ENCODE measurements at regions not wholly inside any gene's neighbourhood (a gene's known extent, or its start where the extent isn't known, plus 50 kb on each side); places are given as distances from the start of the nearest gene placed in this dataset.

DNA sequence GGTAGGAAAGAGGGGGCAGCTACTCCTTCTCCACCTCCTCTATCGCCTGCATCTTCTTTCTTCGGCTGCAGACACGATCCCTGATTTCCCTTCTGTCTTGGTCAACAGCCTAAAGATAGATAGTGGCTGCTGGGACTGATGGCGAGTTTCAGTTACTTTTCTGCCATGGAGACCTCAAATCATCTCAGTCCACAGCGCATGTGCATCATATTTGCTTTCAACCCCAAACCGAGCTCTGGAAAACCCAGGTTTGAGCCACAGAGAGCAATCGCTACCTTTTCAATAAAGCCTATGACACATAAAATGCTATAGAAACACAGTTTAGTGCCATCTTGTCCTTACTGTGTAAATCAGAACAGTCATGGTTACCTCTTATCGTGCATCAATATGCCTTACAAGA, 142.9 kb upstream of the IRF2BP2 start:
- no peak for DNase-seq (ENCODE audit: low spot score)
- Histone ChIP-seq H3K27ac (no peak overlapping the region), H3K4me3 (no peak overlapping the region)
- TF ChIP-seq, protein P1, sequence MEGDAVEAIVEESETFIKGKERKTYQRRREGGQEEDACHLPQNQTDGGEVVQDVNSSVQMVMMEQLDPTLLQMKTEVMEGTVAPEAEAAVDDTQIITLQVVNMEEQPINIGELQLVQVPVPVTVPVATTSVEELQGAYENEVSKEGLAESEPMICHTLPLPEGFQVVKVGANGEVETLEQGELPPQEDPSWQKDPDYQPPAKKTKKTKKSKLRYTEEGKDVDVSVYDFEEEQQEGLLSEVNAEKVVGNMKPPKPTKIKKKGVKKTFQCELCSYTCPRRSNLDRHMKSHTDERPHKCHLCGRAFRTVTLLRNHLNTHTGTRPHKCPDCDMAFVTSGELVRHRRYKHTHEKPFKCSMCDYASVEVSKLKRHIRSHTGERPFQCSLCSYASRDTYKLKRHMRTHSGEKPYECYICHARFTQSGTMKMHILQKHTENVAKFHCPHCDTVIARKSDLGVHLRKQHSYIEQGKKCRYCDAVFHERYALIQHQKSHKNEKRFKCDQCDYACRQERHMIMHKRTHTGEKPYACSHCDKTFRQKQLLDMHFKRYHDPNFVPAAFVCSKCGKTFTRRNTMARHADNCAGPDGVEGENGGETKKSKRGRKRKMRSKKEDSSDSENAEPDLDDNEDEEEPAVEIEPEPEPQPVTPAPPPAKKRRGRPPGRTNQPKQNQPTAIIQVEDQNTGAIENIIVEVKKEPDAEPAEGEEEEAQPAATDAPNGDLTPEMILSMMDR (IDR thresholded peaks at IDR 0.05), result no peak

DNA sequence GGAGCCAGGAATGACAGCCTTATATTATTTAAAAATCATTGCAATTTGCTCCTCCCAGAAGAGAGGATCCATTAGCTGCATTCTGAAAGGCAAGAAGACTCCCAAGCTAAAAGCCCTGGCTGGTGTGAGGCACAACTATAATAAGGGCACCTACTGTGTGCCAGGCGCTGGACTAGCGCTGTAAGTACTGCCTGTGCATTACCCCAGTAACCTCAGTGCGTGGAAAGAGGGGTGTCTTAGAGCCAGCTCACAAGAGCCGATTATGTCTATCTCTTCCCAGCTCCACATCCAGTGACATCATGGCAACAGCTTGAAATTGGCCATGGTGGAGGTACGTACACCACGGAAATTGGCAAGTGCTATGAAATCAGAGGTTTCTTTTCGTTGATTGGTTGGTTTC, 141.7 kb upstream of the IRF2BP2 start:
- no peak for DNase-seq (ENCODE audit: low spot score)
- no peak overlapping the region for H3K4me3 ChIP-seq
- TF ChIP-seq, protein P1 (IDR thresholded peaks at IDR 0.05), result no peak
- H3K27ac ChIP-seq, result no peak overlapping the region

- H3K27ac ChIP-seq, result no peak overlapping the region
- no peak overlapping the region for H3K4me3 ChIP-seq
- DNase-seq (ENCODE audit: low spot score), result no peak
- TF ChIP-seq, protein P1 (IDR thresholded peaks at IDR 0.05), result no peak
These were observed 141.1 kb upstream of the IRF2BP2 start for GRCh38 chr1:234750922-234751627.

DNA sequence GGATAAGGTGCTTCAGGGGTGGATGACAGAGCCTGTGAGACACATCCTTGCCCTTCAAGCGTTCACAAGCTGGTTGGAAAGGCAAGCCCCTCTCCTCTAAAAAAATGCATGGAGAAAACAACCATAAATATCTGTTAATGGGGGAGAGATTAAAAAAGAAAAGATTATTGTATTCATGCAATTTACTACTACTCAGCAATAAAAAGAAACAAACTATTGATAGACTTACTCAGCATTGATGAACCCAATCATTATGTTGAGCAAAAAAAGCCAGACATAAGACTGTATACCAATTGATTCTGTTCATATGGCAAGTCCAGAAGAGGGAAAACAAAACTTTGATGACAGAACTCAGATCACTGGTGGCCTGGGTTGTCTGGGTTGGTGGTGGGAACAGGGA, 138.7 kb upstream of the IRF2BP2 start:
- Histone ChIP-seq H3K4me3 (no peak overlapping the region), H3K27ac (no peak overlapping the region)
- TF ChIP-seq, protein P1 (IDR thresholded peaks at IDR 0.05), result no peak
- DNase-seq (ENCODE audit: low spot score), result no peak

DNA sequence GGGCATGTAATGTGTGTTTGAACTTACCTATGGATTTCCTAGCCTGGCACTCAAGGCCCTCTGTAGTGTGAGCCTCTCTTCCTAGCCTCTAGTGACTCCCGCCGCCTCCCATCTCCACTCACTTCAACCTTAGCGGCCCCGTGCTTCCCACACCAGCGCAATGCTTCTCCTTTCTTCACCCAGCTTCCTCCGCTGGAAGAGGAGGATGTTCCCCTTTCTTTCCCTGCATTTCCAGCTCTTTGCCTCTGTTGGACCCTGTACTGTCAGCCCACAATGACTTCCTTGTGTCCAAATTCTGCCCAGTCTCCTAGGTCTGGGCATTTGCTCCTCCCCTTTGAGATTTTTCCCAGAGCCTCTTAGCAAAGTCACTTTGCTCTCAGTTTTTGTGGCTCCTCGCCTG, 138.1 kb upstream of the IRF2BP2 start:
- no peak for DNase-seq (ENCODE audit: low spot score)
- H3K4me3 ChIP-seq, result no peak overlapping the region
- no peak overlapping the region for H3K27ac ChIP-seq
- TF ChIP-seq, protein P1 (IDR thresholded peaks at IDR 0.05), result no peak

DNA sequence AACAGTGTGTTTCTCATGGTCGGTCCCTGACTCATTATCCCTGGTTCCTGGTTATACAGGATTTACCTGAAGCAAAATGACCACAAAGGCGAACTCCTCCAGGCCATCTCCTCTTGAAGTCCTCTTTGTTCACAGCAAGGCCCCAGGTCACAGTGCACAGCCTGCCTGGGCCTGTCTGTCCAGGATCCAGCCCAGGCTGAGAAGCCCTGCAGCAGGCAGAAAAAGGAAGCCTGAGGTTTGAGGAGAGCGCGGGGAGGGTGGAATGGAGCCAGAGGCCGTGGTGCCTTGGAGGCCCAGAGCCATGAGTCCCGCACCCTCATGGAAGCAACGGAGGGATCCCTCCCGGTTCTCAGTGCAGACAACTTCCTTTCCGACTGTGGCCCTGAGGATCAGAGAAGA, 136.8 kb upstream of the IRF2BP2 start:
- no peak overlapping the region for H3K4me3 ChIP-seq
- no peak overlapping the region for H3K27ac ChIP-seq
- peak; percentile 69 for DNase-seq (ENCODE audit: low spot score)
- TF ChIP-seq, protein P1 (IDR thresholded peaks at IDR 0.05), result no peak
